GM19452 (cell line): ENCODE measurements at regions not wholly inside any gene's neighbourhood (a gene's known extent, or its start where the extent isn't known, plus 50 kb on each side); places are given as distances from the start of the nearest gene placed in this dataset.
"Not testable (repeated sequence)": the region's sequence is repeated elsewhere in the genome, so short reads cannot be mapped to it uniquely, and the experiment has no call there.

ENCODE experiments used
- ATAC-seq: cut with Tn5 transposase; IDR thresholded peaks from one replicate; pipeline ENCODE4 v1.9.1; 2021; ENCODE audit not compliant: unreplicated experiment

GRCh38 chr11:81990659-81991443, 742.8 kb downstream of the FAM181B start:
- no peak for ATAC-seq

DNA sequence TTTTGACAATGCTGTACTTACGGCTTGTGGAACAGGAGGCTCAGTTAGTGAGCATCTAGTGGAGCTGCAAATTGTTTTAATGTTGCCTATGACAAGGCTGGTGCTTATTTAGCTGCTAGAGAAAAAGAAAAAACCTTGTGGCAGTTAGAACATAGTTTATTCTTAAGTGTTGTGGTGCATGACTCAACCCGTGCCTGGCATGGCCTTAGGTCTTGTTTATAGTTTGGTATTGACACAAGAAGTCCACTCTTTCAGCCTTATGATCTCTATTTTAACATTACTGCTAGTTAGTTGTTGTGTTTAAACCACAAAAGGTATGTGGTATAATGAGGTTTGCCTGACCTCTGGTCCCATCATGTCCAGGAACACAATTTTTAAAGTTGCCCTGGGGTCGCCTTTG, 744.6 kb downstream of the FAM181B start:
- ATAC-seq = no peak

- no peak for ATAC-seq
Measured at GRCh38 chr11:81987829-81988472, 745.7 kb downstream of the FAM181B start.

- no peak for ATAC-seq
Measured at GRCh38 chr11:81986556-81987161, 747.0 kb downstream of the FAM181B start.

GRCh38 chr11:81979448-81979847, 754.2 kb downstream of the FAM181B start:
- no peak for ATAC-seq

DNA sequence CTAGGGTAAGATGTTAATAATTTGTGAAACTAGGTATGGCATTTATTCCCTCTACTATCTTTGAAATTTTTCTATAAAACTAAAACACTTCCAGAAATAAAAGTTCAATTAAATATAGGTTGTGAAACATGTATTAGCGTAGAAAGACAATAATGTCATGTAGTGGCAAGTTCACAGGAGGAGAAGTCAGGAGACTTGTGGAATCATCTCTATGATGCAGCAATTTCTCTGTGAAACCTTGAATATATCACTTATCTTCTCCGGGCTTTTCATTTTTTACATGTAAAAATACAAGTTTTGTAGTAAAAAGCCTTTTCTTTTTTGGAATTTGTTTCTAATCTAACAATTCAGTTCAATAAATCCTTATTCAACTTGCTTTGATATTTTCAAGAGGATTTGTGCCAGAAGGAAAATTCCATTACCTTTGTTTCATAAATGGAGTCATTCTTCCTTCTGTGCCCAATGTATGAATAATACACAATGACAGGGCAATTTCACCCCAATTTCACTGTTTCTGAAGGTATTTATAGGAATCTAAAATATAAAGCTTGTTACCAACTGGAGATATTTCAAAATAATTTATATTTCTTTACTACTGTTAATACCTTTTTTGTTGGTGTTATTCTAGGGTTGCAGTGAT, 758.3 kb downstream of the FAM181B start:
- ATAC-seq = no peak

DNA sequence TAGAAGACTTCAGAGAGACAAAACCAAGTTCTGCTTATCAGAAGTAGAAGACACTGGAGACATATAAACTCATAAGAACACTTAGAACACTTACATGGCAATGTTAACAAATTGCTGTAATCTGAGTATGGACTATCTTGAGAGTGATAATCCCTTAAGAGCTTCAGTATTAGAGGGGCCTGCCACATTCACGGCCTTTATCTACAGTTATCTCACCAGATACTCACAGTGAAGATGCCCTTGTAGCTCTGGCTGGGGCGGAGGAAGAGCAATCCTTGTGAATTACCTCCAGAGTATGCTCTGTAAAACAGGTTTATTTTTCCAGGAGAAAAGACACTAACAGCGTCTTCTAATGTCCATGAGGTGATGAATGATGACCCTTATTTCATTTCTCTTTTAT, 762.8 kb downstream of the FAM181B start:
- no peak for ATAC-seq

DNA sequence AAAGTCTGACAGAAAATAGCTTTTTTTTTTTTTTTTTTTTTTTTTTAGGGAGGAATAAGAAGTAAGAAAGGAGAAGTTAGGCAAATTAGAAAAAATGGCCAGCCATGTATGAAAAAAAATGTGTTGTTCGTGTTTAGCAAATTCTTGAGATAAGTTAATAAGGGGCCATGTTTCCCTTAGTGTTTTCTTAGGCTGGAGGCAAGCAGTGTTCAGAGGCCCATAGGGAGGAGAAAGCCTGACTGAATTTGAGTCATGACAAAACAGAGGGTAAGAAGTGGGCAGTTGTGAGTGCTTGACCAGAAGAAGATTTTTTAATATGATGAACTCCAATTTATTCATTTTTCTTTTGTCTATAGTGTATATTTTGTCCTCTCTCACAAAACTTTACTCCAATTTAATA, 766.4 kb downstream of the FAM181B start:
- ATAC-seq = no peak

GRCh38 chr11:81966340-81966739, 767.3 kb downstream of the FAM181B start:
- ATAC-seq = no peak

DNA sequence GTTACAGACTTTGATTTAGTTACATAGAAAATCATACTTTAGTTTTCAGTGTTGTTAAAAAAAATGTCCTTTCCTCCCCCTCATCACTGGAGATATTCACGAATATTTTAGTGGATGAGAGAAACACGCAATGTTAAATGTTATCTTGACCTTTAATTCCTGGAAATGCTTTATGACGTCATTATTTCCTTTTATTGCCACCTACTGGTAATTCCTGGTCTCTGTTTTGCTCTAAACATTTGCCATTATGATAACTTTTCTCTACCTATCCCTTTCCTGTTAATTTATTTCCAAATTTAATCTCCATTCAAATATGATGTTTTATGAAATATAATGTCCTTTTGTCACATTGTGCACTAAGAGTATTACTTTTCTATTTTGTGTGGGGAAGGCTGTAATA, 770.6 kb downstream of the FAM181B start:
- no peak for ATAC-seq

DNA sequence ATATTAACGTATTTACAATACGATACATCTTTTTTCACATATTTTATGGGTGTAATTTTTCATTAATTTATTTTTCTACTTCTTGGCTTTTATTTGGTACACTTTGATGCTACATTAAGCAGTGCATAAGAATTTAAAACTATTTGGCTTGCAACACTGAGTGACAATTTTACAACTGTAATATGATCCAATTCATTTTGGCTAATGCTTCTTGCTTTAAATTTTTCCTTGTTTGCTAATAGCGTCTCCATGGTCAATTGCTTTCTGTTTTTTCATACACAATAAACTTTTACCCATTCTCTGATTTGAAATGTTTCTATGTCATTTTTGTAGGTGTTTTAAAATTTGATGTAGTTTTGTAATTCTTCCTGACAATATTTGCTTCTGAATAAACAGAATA, 773.2 kb downstream of the FAM181B start:
- no peak for ATAC-seq

- no peak for ATAC-seq
Measured at GRCh38 chr11:81959341-81959740, 774.3 kb downstream of the FAM181B start.

- not testable (repeated sequence) for ATAC-seq
Measured at GRCh38 chr11:81954301-81954700, 779.4 kb downstream of the FAM181B start.

- no peak for ATAC-seq
Measured at GRCh38 chr11:81946831-81947230, 786.8 kb downstream of the FAM181B start.

DNA sequence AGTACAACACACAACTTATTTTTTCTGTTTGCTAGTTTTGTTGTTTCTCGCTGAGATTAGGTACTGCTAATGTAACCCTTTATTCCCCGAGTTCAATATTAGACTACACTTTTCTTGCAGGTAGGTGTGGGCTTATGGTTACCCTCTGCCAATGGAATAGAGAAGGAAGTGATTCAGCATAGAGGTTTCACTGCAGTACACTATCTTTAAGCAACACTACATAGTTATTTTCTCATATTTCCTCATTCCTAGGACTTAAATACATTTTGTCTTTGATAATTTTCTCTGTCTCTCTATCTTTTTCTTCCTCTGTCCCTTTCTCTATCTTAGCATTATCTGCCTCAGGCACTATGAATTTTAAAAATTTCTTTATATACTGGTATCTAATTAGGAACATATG, 791.0 kb downstream of the FAM181B start:
- ATAC-seq = no peak

- no peak for ATAC-seq
Measured at GRCh38 chr11:81941998-81942397, 791.7 kb downstream of the FAM181B start.

- no peak for ATAC-seq
Measured at GRCh38 chr11:81932303-81932702, 801.4 kb downstream of the FAM181B start.

DNA sequence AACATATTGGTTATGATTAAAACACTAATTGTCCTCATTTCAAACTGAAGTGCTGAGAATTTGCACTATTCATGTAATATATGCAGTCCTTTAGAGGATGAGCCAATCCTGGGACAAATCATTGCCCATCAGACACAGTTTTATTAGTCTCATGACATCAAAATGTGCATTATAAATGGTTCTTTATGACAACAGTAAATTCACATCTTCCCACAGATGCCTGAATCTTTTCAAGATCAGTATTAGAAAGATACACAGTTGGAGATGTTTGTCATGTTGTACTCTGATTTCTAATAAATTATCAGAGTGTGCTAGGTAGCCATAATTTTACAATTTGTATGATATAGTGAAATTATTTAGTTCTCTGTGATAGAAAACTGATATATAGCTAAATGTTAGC, 813.5 kb downstream of the FAM181B start:
- no peak for ATAC-seq

DNA sequence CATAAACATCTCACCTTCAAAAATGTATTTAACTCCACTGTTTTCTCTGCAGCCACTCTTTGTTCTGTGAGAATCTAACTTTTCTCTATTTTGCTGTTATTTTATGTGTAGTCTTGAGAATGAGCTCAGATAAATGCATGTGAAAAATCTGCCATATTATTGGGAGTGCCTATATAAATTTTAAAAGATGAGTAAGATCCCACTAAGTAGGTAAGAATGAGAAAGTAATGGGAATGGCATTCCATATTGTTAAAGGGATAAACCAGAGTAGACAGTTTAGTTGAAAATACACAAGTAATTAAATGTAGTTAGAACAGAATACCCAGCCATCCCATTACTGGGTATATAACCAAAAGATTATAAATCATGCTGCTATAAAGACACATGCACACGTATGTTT, 817.2 kb downstream of the FAM181B start:
- ATAC-seq = no peak

GRCh38 chr11:81915045-81915444, 818.6 kb downstream of the FAM181B start:
- no peak for ATAC-seq

DNA sequence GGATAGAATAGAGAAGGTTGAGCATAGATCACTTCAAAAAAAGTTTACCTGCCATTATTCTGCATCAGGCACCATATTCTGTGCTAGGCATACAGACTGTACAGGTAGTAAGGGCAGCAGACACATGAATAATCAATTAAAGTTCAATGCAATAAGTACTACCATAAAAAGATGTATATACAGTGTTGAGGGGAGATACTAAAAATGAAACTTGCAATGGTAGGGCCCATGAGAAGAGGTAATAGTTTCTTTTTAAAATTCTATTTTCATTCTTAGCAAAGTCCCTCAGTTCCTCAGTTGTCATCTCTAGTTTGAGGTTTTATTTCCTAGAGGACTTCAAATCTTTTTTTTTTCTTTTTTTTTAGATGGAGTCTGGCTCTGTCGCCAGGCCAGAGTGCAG, 819.9 kb downstream of the FAM181B start:
- no peak for ATAC-seq

- ATAC-seq = no peak
Measured at GRCh38 chr11:81907996-81908395, 825.7 kb downstream of the FAM181B start.
